ENCODE measurements at regions not wholly inside any gene's neighbourhood (a gene's known extent, or its start where the extent isn't known, plus 50 kb on each side); places are given as distances from the start of the nearest gene placed in this dataset.

GRCh38 chr3:22208844-22209243 lies 457.8 kb upstream of the ZNF385D start:
- no peak overlapping the region for H3K27ac ChIP-seq (ENCODE audit: insufficient read depth, low read depth, low read length)
- H3K9me1 ChIP-seq (replicated peaks; ENCODE audit: control insufficient read depth, extremely low read depth, insufficient read depth, low read length) = no peaks in the 10 kb centered on the region
- dilution Hi-C loops (cut with MboI; ENCODE audit: extremely low pct_ligation_motif_present, low sequenced_read_pairs) = no loop called here
- no peak overlapping the region for H3K9ac ChIP-seq (replicated peaks; ENCODE audit: extremely low read depth, insufficient read depth, low read length)
- intact Hi-C loops (cut with micrococcal nuclease) = no loop called here
- TF ChIP-seq FOS (IDR thresholded peaks at IDR 0.05; ENCODE audit: borderline replicate concordance, insufficient read depth, low read length) = no peak
- no peak for TF ChIP-seq JUN (IDR thresholded peaks at IDR 0.05; ENCODE audit: borderline replicate concordance, insufficient read depth, insufficient read length, low read depth)
- no peak for TF ChIP-seq POLR2A (IDR thresholded peaks at IDR 0.05; ENCODE audit: low read depth, low read length)
- no peak for TF ChIP-seq MAX (IDR thresholded peaks at IDR 0.05; ENCODE audit: insufficient read depth, insufficient read length)
- no peak for TF ChIP-seq GATA2 (IDR thresholded peaks at IDR 0.05; ENCODE audit: insufficient read depth, insufficient read length, low read depth, low read length)
- no peak for TF ChIP-seq EZH2 (IDR thresholded peaks at IDR 0.05; ENCODE audit: borderline replicate concordance, low read depth, low read length, severe bottlenecking)
- no peak for TF ChIP-seq POLR2AphosphoS5 (IDR thresholded peaks at IDR 0.05; ENCODE audit: insufficient read depth, low read depth, low read length)
- TF ChIP-seq CTCF (IDR thresholded peaks at IDR 0.05; ENCODE audit: extremely low read depth in 1 of 2, insufficient read depth in 1 of 2, low read depth in 1 of 2, low read length in 2 of 2) = no peak
- no peak for TF ChIP-seq MYC (IDR thresholded peaks at IDR 0.05; ENCODE audit: low read depth, low read length)
- FAIRE-seq (no peak), DNase-seq (ENCODE audit: low read depth, low spot score) (no peak)
- CTCF ChIA-PET = no interaction called here
- no peak overlapping the region for H3K4me2 ChIP-seq (ENCODE audit: insufficient read depth, low read length)
- H3K4me1 ChIP-seq (ENCODE audit: control insufficient read depth, extremely low read depth, insufficient read depth, low read length) = no peaks in the 10 kb centered on the region
- no peaks in the 10 kb centered on the region for H3K79me2 ChIP-seq (ENCODE audit: control insufficient read depth, insufficient read depth, low read length)
- POLR2A ChIA-PET = no interaction called here
- H3K9me3 ChIP-seq (replicated peaks; ENCODE audit: control insufficient read depth, insufficient read depth, low read length) = no peaks in the 10 kb centered on the region
- no peak overlapping the region for H3K4me3 ChIP-seq (replicated peaks in 1 of 3; ENCODE audit: insufficient read depth in 1 of 3, low read depth in 1 of 3, low read length in 3 of 3)
- no peaks in the 10 kb centered on the region for H4K20me1 ChIP-seq (replicated peaks; ENCODE audit: control insufficient read depth, extremely low read depth, insufficient read depth, low read length)
- BruUV-seq (replicated peaks) = no TSS peak
- H2AFZ ChIP-seq (ENCODE audit: low read depth, low read length) = no peak overlapping the region
- no peaks in the 10 kb centered on the region for H3K36me3 ChIP-seq (ENCODE audit: control insufficient read depth in 2 of 2, extremely low read depth in 1 of 2, insufficient read depth in 2 of 2, low read length in 2 of 2)
- no peaks in the 10 kb centered on the region for H3K27me3 ChIP-seq (ENCODE audit: control insufficient read depth in 2 of 2, insufficient read depth in 2 of 2, low read length in 2 of 2)

Data from endothelial cell of umbilical vein (primary cell).